Mammary epithelial cell (primary cell): ENCODE measurements at regions not wholly inside any gene's neighbourhood (a gene's known extent, or its start where the extent isn't known, plus 50 kb on each side); places are given as distances from the start of the nearest gene placed in this dataset.

Experiments used
- EZH2 ChIP-seq: IDR thresholded peaks from 2 replicates; pipeline ENCODE4 v1.6.1; 2012; ENCODE audit warnings: low read length, inconsistent platforms, borderline replicate concordance
- TF ChIP-seq, protein P1 (sequence below), 2 donors: IDR thresholded peaks in 1 of 2; conservative IDR thresholded peaks in 1 of 2; 2 replicates each; pipeline ENCODE4 v1.5.1; 2011 to 2012; ENCODE audit warnings: inconsistent platforms in 2 of 2, low read length in 2 of 2, mild to moderate bottlenecking in 2 of 2, control low read depth in 1 of 2, low read depth in 1 of 2; ENCODE audit not compliant: insufficient read depth in 1 of 2; ENCODE audit errors: extremely low read depth in 1 of 2

DNA sequence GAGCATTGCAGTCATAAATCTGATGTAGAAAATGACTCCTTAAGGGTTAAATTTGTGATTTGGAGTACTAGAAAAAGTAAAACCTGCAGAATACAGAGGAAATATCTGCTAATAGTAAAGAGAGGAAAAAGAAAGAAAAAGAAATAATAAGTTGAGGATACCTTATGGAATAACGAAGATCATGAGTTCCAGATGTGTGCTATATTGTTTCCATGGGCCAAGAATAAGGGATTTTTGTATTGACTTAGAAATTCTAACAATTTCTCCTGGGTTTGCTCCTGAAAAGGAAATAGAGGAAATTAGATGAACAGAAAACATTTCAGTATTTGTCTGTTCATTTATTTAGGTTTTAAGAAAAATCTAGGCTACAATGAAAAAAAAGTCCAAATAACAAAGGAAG lies 115.3 kb downstream of the ALG10B start:
- TF ChIP-seq, protein P1, sequence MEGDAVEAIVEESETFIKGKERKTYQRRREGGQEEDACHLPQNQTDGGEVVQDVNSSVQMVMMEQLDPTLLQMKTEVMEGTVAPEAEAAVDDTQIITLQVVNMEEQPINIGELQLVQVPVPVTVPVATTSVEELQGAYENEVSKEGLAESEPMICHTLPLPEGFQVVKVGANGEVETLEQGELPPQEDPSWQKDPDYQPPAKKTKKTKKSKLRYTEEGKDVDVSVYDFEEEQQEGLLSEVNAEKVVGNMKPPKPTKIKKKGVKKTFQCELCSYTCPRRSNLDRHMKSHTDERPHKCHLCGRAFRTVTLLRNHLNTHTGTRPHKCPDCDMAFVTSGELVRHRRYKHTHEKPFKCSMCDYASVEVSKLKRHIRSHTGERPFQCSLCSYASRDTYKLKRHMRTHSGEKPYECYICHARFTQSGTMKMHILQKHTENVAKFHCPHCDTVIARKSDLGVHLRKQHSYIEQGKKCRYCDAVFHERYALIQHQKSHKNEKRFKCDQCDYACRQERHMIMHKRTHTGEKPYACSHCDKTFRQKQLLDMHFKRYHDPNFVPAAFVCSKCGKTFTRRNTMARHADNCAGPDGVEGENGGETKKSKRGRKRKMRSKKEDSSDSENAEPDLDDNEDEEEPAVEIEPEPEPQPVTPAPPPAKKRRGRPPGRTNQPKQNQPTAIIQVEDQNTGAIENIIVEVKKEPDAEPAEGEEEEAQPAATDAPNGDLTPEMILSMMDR (conservative IDR thresholded peaks at IDR 0.05 in 1 of 2, IDR thresholded peaks at IDR 0.05 in 1 of 2; ENCODE audit: extremely low read depth in 1 of 2, insufficient read depth in 1 of 2, low read depth in 1 of 2, low read length in 2 of 2) = no peak
- no peak for TF ChIP-seq EZH2
